ENCODE measurements at regions not wholly inside any gene's neighbourhood (a gene's known extent, or its start where the extent isn't known, plus 50 kb on each side); places are given as distances from the start of the nearest gene placed in this dataset.

- TF ChIP-seq CTCF (IDR thresholded peaks at IDR 0.05; ENCODE audit: extremely low read depth, low read depth, low read length), result no peak
- Histone ChIP-seq H3K27me3 (ENCODE audit: insufficient read depth, low read length) (no peaks in the 10 kb centered on the region), H3K4me1 (ENCODE audit: insufficient read depth, low read length) (peaks cover 30% of the 10 kb centered on the region), H4K20me1 (ENCODE audit: insufficient read depth, low read length) (no peaks in the 10 kb centered on the region), H3K27ac (ENCODE audit: low read depth, low read length) (no peak overlapping the region), H3K9me3 (ENCODE audit: low read depth, low read length) (no peaks in the 10 kb centered on the region), H3K36me3 (ENCODE audit: insufficient read depth, low read length) (no peaks in the 10 kb centered on the region), H3K4me3 (ENCODE audit: insufficient read depth, low read length) (no peak overlapping the region), H3K4me2 (ENCODE audit: insufficient read depth, low read length) (no peak overlapping the region), H2AFZ (ENCODE audit: low read length) (no peak overlapping the region), H3K79me2 (ENCODE audit: insufficient read depth, low read length) (no peaks in the 10 kb centered on the region)
- no peak for DNase-seq (ENCODE audit: insufficient read length, low spot score, missing footprints)
Measured at GRCh38 chr9:12879961-12880360, 105.1 kb downstream of the LURAP1L start.

GRCh38 chr9:12880406-12881015 is 105.7 kb downstream of the LURAP1L start:
- Histone ChIP-seq H3K4me3 (ENCODE audit: insufficient read depth, low read length) (no peak overlapping the region), H3K36me3 (ENCODE audit: insufficient read depth, low read length) (no peaks in the 10 kb centered on the region), H3K9me3 (ENCODE audit: low read depth, low read length) (no peaks in the 10 kb centered on the region), H3K79me2 (ENCODE audit: insufficient read depth, low read length) (no peaks in the 10 kb centered on the region), H3K27ac (ENCODE audit: low read depth, low read length) (peak overlapping the region; percentile 34), H3K4me2 (ENCODE audit: insufficient read depth, low read length) (no peak overlapping the region), H3K4me1 (ENCODE audit: insufficient read depth, low read length) (peaks cover 30% of the 10 kb centered on the region), H2AFZ (ENCODE audit: low read length) (peak overlapping the region; percentile 64), H3K27me3 (ENCODE audit: insufficient read depth, low read length) (no peaks in the 10 kb centered on the region), H4K20me1 (ENCODE audit: insufficient read depth, low read length) (no peaks in the 10 kb centered on the region)
- no peak for DNase-seq (ENCODE audit: insufficient read length, low spot score, missing footprints)
- TF ChIP-seq CTCF (IDR thresholded peaks at IDR 0.05; ENCODE audit: extremely low read depth, low read depth, low read length), result no peak

DNA sequence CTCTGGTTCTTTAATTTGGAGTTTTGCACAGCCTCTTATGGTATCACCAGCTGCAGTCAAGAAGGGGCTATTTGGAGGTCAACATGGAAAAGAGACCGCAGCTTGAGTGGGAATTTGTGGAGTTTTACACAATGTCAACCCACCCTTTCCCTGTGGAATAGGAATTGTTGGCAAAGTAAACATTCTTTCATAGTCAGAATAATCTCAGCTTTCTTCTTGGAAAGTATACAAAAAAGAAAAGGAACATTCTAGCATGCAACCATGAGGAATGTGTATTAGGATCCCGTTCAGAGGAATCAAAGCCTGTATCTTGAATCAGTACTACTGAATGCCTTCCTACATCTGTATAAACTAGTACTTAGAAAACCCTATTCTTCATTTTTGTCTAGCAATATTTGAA is 107.6 kb downstream of the LURAP1L start:
- Histone ChIP-seq H2AFZ (ENCODE audit: low read length) (peak overlapping the region; percentile 22), H3K27ac (ENCODE audit: low read depth, low read length) (peak overlapping the region; percentile 90), H3K4me2 (ENCODE audit: insufficient read depth, low read length) (peak overlapping the region; percentile 52), H3K9me3 (ENCODE audit: low read depth, low read length) (no peaks in the 10 kb centered on the region), H3K4me1 (ENCODE audit: insufficient read depth, low read length) (peaks cover 30% of the 10 kb centered on the region), H4K20me1 (ENCODE audit: insufficient read depth, low read length) (no peaks in the 10 kb centered on the region), H3K79me2 (ENCODE audit: insufficient read depth, low read length) (no peaks in the 10 kb centered on the region), H3K27me3 (ENCODE audit: insufficient read depth, low read length) (no peaks in the 10 kb centered on the region), H3K36me3 (ENCODE audit: insufficient read depth, low read length) (no peaks in the 10 kb centered on the region), H3K4me3 (ENCODE audit: insufficient read depth, low read length) (no peak overlapping the region)
- DNase-seq (ENCODE audit: insufficient read length, low spot score, missing footprints), result peak; percentile 32
- TF ChIP-seq CTCF (IDR thresholded peaks at IDR 0.05; ENCODE audit: extremely low read depth, low read depth, low read length), result no peak

DNA sequence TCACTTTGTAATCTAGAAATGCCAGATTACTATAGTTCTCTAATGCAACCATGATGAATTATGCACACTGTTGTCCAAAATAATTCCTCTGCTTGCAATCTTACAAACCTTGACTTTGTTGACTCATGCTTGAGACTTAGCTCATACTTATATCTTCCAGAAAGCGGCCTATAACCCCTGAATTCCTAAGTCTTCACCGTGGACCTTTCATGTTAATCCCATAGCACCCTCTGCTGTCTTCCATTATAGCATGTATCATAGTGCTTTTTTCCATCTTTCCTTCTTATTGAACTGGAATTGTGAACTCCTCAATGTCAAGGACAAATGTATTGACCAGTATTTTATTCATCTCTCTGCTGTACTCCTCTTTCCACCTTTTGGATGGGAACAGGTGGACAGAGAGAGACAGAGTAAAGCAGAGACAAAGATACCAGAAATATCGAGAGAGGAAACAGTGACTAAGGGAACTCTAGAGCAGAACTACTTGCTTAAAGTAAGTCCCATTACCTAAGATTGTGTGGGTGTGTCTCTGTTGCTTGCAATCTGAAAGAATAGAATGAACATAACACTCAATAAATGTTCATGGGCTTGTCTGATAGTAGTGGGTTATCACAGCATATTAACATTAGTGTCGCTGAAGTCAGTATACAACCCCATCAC is 110.0 kb downstream of the LURAP1L start:
- no peaks in the 10 kb centered on the region for H3K27me3 ChIP-seq (ENCODE audit: insufficient read depth, low read length)
- H3K36me3 ChIP-seq (ENCODE audit: insufficient read depth, low read length), result no peaks in the 10 kb centered on the region
- peak; percentile 74 for TF ChIP-seq CTCF (IDR thresholded peaks at IDR 0.05; ENCODE audit: extremely low read depth, low read depth, low read length)
- no peak overlapping the region for H3K4me3 ChIP-seq (ENCODE audit: insufficient read depth, low read length)
- H4K20me1 ChIP-seq (ENCODE audit: insufficient read depth, low read length), result no peaks in the 10 kb centered on the region
- no peak overlapping the region for H3K4me2 ChIP-seq (ENCODE audit: insufficient read depth, low read length)
- H2AFZ ChIP-seq (ENCODE audit: low read length), result peak overlapping the region; percentile 9
- peak; percentile 67 for DNase-seq (ENCODE audit: insufficient read length, low spot score, missing footprints)
- peaks cover 27% of the 10 kb centered on the region for H3K4me1 ChIP-seq (ENCODE audit: insufficient read depth, low read length)
- H3K9me3 ChIP-seq (ENCODE audit: low read depth, low read length), result no peaks in the 10 kb centered on the region
- H3K79me2 ChIP-seq (ENCODE audit: insufficient read depth, low read length), result no peaks in the 10 kb centered on the region
- H3K27ac ChIP-seq (ENCODE audit: low read depth, low read length), result no peak overlapping the region

All from osteoblast (primary cell).